ENCODE measurements at regions not wholly inside any gene's neighbourhood (a gene's known extent, or its start where the extent isn't known, plus 50 kb on each side); places are given as distances from the start of the nearest gene placed in this dataset.

DNA sequence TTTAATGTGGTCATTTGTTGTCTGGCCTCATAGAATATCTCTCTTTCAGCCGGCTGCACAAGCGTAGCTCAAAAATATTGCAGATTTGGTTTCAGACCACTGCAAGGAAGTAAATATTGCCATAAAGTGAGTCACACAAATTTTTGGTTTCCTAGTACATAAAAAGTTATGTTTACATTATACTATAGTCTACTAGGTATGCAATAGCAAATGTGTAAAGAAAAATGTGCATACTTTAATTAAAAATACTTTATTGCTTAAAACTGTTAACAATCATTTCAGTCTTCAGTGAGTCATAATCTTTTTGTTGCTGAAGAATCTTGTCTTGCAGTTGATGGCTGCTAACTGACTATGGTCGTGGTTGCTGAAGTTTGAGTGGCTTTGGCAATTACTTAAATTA lies 425.1 kb upstream of the ROBO1 start:
- TF ChIP-seq, protein P1, sequence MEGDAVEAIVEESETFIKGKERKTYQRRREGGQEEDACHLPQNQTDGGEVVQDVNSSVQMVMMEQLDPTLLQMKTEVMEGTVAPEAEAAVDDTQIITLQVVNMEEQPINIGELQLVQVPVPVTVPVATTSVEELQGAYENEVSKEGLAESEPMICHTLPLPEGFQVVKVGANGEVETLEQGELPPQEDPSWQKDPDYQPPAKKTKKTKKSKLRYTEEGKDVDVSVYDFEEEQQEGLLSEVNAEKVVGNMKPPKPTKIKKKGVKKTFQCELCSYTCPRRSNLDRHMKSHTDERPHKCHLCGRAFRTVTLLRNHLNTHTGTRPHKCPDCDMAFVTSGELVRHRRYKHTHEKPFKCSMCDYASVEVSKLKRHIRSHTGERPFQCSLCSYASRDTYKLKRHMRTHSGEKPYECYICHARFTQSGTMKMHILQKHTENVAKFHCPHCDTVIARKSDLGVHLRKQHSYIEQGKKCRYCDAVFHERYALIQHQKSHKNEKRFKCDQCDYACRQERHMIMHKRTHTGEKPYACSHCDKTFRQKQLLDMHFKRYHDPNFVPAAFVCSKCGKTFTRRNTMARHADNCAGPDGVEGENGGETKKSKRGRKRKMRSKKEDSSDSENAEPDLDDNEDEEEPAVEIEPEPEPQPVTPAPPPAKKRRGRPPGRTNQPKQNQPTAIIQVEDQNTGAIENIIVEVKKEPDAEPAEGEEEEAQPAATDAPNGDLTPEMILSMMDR (IDR thresholded peaks at IDR 0.05), result no peak
- TF ChIP-seq POLR2A (IDR thresholded peaks at IDR 0.05), result no peak
